NB4 (cell line): ENCODE measurements at regions not wholly inside any gene's neighbourhood (a gene's known extent, or its start where the extent isn't known, plus 50 kb on each side); places are given as distances from the start of the nearest gene placed in this dataset.

Source experiments
- DNase-seq: peaks from one replicate; pipeline ENCODE4 v3.0.0; 2010; ENCODE audit warnings: low read depth
- H3K4me3 ChIP-seq: one replicate; pipeline ENCODE4 v1.5.1; 2011; ENCODE audit warnings: mild to moderate bottlenecking, low read depth, low read length, moderate library complexity
- MAX ChIP-seq: IDR thresholded peaks from 2 replicates; pipeline ENCODE4 v1.6.1; 2011; ENCODE audit warnings: low read depth, low read length
- MYC ChIP-seq: IDR thresholded peaks from 2 replicates; pipeline ENCODE4 v1.6.1; 2011; ENCODE audit warnings: low read depth, low read length
- POLR2A ChIP-seq: IDR thresholded peaks from 2 replicates; pipeline ENCODE4 v1.6.1; 2011; ENCODE audit warnings: mild to moderate bottlenecking; ENCODE audit not compliant: insufficient read length; ENCODE audit errors: extremely low read depth
- TF ChIP-seq, protein P1 (sequence below): IDR thresholded peaks from one replicate; pipeline ENCODE4 v1.5.1; 2012; ENCODE audit warnings: low read depth, low read length

- DNase-seq: no peak
- TF ChIP-seq, protein P1, sequence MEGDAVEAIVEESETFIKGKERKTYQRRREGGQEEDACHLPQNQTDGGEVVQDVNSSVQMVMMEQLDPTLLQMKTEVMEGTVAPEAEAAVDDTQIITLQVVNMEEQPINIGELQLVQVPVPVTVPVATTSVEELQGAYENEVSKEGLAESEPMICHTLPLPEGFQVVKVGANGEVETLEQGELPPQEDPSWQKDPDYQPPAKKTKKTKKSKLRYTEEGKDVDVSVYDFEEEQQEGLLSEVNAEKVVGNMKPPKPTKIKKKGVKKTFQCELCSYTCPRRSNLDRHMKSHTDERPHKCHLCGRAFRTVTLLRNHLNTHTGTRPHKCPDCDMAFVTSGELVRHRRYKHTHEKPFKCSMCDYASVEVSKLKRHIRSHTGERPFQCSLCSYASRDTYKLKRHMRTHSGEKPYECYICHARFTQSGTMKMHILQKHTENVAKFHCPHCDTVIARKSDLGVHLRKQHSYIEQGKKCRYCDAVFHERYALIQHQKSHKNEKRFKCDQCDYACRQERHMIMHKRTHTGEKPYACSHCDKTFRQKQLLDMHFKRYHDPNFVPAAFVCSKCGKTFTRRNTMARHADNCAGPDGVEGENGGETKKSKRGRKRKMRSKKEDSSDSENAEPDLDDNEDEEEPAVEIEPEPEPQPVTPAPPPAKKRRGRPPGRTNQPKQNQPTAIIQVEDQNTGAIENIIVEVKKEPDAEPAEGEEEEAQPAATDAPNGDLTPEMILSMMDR: no peak
- TF ChIP-seq MYC: no peak
- no peak for TF ChIP-seq MAX
- no peak for TF ChIP-seq POLR2A
- H3K4me3 ChIP-seq: no peak overlapping the region
Measured at GRCh38 chr4:18860836-18861530, 839.4 kb upstream of the LCORL start.

DNA sequence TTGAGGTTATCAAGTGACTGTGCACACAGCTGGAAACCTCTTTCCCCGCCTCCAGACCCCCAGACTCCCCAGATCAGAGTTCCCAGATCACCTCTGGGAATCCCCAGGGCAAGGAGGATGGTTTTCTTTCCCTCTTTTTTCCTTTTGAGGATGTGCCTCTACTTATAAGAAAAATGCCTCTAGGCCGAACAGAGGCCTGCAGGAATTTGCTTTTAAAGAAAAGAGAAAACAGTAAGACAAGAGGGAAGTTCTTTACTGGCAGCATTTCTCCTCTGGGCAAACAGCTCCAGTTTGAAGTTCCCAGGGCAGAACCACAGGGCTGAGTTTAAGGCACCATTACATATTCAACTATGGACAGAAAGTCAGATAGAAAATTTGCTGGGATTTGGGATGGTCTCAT is 837.9 kb upstream of the LCORL start:
- H3K4me3 ChIP-seq: no peak overlapping the region
- DNase-seq: no peak
- TF ChIP-seq POLR2A: no peak
- no peak for TF ChIP-seq MAX

GRCh38 chr4:18858229-18858922 is 836.8 kb upstream of the LCORL start:
- no peak overlapping the region for H3K4me3 ChIP-seq
- TF ChIP-seq MAX (no peak), POLR2A (no peak), MYC (no peak)
- TF ChIP-seq, protein P1: no peak
- no peak for DNase-seq

DNA sequence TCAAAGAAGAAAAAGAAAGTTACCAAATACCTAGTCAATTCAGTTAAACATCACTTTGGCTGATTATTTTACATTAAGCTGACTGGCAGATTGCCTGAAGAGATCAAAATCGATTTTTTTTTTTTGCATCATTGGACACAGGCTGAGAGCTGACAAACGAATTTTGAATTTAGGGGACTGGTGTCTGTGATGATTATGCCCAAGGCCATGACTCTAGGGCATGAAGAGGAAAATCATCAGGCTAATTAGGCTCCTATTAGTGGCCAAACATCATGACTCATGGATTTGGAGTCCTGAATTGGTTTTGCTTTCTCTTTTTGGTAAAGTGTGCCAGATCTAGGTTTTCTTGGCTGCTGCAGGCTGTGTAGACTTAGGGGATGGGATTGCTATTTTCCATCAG is 829.3 kb upstream of the LCORL start:
- TF ChIP-seq, protein P1: no peak
- no peak overlapping the region for H3K4me3 ChIP-seq
- DNase-seq: no peak

DNA sequence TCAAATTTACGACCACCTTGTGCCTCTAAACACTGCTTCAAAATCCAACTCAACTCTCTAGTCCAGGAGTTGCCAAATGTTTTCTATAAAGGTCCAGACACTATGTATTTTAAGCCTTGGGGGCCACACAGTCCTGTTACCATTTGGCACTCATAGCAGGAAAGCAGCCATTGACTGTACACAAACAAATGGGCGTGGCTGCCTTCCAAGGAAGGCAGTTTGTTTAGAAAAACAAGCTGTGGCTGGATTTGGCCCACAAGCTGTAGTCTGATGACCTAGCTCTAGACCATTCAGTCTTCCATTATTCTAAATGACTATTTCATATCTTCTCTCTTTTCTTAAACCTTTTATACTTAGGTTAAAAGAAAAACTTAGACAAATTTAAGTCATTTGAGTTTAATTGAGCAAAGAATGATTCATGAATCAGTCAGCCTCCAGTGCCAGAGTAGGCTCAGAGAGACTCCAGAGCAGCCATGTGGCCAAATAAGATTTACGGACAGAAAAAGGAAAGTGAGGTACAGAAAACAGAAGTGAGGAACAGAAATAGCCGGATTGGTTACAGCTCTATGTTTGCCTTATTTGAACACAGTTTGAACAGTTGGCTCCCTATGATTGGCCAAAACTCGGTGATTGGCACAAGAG is 825.8 kb upstream of the LCORL start:
- TF ChIP-seq MYC: no peak
- TF ChIP-seq, protein P1: no peak
- no peak for TF ChIP-seq POLR2A
- no peak for TF ChIP-seq MAX
- no peak overlapping the region for H3K4me3 ChIP-seq
- no peak for DNase-seq

GRCh38 chr4:18846313-18846712 is 824.8 kb upstream of the LCORL start:
- no peak for TF ChIP-seq MYC
- TF ChIP-seq MAX: no peak
- TF ChIP-seq, protein P1: no peak
- TF ChIP-seq POLR2A: no peak
- no peak overlapping the region for H3K4me3 ChIP-seq
- DNase-seq: no peak
